ENCODE measurements at regions not wholly inside any gene's neighbourhood (a gene's known extent, or its start where the extent isn't known, plus 50 kb on each side); places are given as distances from the start of the nearest gene placed in this dataset.

DNA sequence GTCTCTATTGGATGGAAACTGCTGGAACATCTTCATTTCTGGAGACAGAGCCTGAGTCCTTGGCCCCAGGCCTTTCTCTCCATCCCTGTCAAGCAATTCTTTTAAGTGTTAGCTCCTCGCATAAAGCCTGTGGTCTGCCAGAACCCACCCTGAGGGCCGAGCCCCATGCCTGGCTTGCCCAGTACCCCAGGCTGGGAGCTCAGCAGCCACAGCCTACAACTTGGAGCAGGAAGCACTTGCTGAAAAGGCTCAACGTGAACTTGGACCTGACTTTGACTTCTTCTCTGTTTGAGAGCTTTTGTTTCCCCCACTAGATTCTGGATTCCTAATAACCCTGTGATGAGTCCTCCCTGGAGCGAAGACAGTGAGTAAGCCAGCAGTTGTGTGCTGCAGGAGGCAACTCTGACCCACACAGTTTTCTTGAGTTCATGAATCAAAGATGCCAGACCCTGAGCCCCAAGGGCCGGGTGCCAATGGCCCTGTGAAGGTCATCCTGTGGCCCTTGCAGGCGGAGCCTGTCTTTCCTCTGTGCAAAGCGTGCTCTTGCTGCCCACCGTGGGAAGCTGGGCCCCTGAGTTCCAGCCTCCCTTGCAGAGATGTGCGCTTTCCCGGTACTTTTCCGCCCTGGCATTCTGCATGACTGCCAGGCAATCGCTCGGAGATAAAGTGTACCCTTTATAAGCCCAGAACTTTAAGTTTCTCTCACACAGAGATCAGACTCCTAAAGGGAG, 64.3 kb upstream of the RUFY1 start:
- no peaks in the 10 kb centered on the region for H3K36me3 ChIP-seq (ENCODE audit: control insufficient read depth in 2 of 2, extremely low read depth in 1 of 2, insufficient read depth in 2 of 2, low read length in 2 of 2)
- CTCF ChIA-PET = no interaction called here
- no TSS peak for BruUV-seq (replicated peaks)
- H3K4me2 ChIP-seq (ENCODE audit: insufficient read depth, low read length) = no peak overlapping the region
- no peak overlapping the region for H3K4me3 ChIP-seq (replicated peaks in 1 of 3; ENCODE audit: insufficient read depth in 1 of 3, low read depth in 1 of 3, low read length in 3 of 3)
- no peaks in the 10 kb centered on the region for H3K9me3 ChIP-seq (replicated peaks; ENCODE audit: control insufficient read depth, insufficient read depth, low read length)
- H4K20me1 ChIP-seq (replicated peaks; ENCODE audit: control insufficient read depth, extremely low read depth, insufficient read depth, low read length) = no peaks in the 10 kb centered on the region
- no peak overlapping the region for H3K9ac ChIP-seq (replicated peaks; ENCODE audit: extremely low read depth, insufficient read depth, low read length)
- no peaks in the 10 kb centered on the region for H3K9me1 ChIP-seq (replicated peaks; ENCODE audit: control insufficient read depth, extremely low read depth, insufficient read depth, low read length)
- H3K27me3 ChIP-seq (ENCODE audit: control insufficient read depth in 2 of 2, insufficient read depth in 2 of 2, low read length in 2 of 2) = no peaks in the 10 kb centered on the region
- TF ChIP-seq JUN (IDR thresholded peaks at IDR 0.05; ENCODE audit: borderline replicate concordance, insufficient read depth, insufficient read length, low read depth) (no peak), POLR2AphosphoS5 (IDR thresholded peaks at IDR 0.05; ENCODE audit: insufficient read depth, low read depth, low read length) (no peak), FOS (IDR thresholded peaks at IDR 0.05; ENCODE audit: borderline replicate concordance, insufficient read depth, low read length) (no peak), GATA2 (IDR thresholded peaks at IDR 0.05; ENCODE audit: insufficient read depth, insufficient read length, low read depth, low read length) (no peak), MYC (IDR thresholded peaks at IDR 0.05; ENCODE audit: low read depth, low read length) (no peak), EZH2 (IDR thresholded peaks at IDR 0.05; ENCODE audit: borderline replicate concordance, low read depth, low read length, severe bottlenecking) (no peak), POLR2A (IDR thresholded peaks at IDR 0.05; ENCODE audit: low read depth, low read length) (no peak)
- TF ChIP-seq, protein P1, sequence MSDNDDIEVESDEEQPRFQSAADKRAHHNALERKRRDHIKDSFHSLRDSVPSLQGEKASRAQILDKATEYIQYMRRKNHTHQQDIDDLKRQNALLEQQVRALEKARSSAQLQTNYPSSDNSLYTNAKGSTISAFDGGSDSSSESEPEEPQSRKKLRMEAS (IDR thresholded peaks at IDR 0.05; ENCODE audit: insufficient read depth, insufficient read length) = no peak
- TF ChIP-seq, protein P2, sequence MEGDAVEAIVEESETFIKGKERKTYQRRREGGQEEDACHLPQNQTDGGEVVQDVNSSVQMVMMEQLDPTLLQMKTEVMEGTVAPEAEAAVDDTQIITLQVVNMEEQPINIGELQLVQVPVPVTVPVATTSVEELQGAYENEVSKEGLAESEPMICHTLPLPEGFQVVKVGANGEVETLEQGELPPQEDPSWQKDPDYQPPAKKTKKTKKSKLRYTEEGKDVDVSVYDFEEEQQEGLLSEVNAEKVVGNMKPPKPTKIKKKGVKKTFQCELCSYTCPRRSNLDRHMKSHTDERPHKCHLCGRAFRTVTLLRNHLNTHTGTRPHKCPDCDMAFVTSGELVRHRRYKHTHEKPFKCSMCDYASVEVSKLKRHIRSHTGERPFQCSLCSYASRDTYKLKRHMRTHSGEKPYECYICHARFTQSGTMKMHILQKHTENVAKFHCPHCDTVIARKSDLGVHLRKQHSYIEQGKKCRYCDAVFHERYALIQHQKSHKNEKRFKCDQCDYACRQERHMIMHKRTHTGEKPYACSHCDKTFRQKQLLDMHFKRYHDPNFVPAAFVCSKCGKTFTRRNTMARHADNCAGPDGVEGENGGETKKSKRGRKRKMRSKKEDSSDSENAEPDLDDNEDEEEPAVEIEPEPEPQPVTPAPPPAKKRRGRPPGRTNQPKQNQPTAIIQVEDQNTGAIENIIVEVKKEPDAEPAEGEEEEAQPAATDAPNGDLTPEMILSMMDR (IDR thresholded peaks at IDR 0.05; ENCODE audit: extremely low read depth in 1 of 2, insufficient read depth in 1 of 2, low read depth in 1 of 2, low read length in 2 of 2) = no peak
- no peak for DNase-seq (ENCODE audit: low read depth, low spot score)
- H3K4me1 ChIP-seq (ENCODE audit: control insufficient read depth, extremely low read depth, insufficient read depth, low read length) = peaks cover 2% of the 10 kb centered on the region
- no peak overlapping the region for H3K27ac ChIP-seq (ENCODE audit: insufficient read depth, low read depth, low read length)
- no peak overlapping the region for H2AFZ ChIP-seq (ENCODE audit: low read depth, low read length)
- dilution Hi-C loops (cut with MboI; ENCODE audit: extremely low pct_ligation_motif_present, low sequenced_read_pairs) = no loop called here
- H3K79me2 ChIP-seq (ENCODE audit: control insufficient read depth, insufficient read depth, low read length) = no peaks in the 10 kb centered on the region
- no peak for FAIRE-seq
- intact Hi-C loops (cut with micrococcal nuclease) = loop anchor here (10.0 kb wide), 1 partner anchor 1649 kb away; the partner anchor contains the start of gene OR2V1
- POLR2A ChIA-PET = no interaction called here

Data from endothelial cell of umbilical vein (primary cell).